Gastrocnemius medialis (tissue), 4 donors: ENCODE measurements at regions not wholly inside any gene's neighbourhood (a gene's known extent, or its start where the extent isn't known, plus 50 kb on each side); places are given as distances from the start of the nearest gene placed in this dataset.

ENCODE experiments used
- ATAC-seq, 2 donors: fragments of 150-250 bp; one replicate each; pipeline ENCODE4 v1.9.1; 2016
- DNase-seq, 2 donors: peaks; one replicate each; pipeline ENCODE4 v3.0.0-alpha.2; 2019
- H3K27ac ChIP-seq, 4 donors: fragments of 200-600 bp; sonication (generic); 1 replicate in 1 of 4; 2 replicates in 3 of 4; pipeline ENCODE4 v1.5.1; 2016 to 2018; ENCODE audit warnings: mild to moderate bottlenecking in 2 of 4, moderate library complexity in 1 of 4
- H3K27me3 ChIP-seq, 3 donors: fragments of 200-600 bp; sonication (generic) in 2 of 3; 1 replicate in 1 of 3; 2 replicates in 2 of 3; pipeline versions ENCODE4 v1.5.1 to v1.6.0; 2016 to 2019; ENCODE audit warnings: mild to moderate bottlenecking in 1 of 3, moderate library complexity in 1 of 3
- H3K36me3 ChIP-seq, 2 donors: fragments of 200-600 bp; sonication (generic) in 1 of 2; one replicate each; pipeline ENCODE4 v1.5.1; 2017 to 2018
- H3K4me1 ChIP-seq, 2 donors: fragments of 200-600 bp; sonication (generic) in 1 of 2; one replicate each; pipeline ENCODE4 v1.5.1; 2016 to 2017; ENCODE audit warnings: mild to moderate bottlenecking in 2 of 2
- H3K4me3 ChIP-seq, 4 donors: fragments of 200-600 bp; sonication (generic) in 3 of 4; 1 replicate in 1 of 4; 2 replicates in 3 of 4; pipeline ENCODE4 v1.5.1; 2016 to 2019; ENCODE audit warnings: mild to moderate bottlenecking in 2 of 4
- H3K9me3 ChIP-seq, 3 donors: fragments of 200-600 bp; sonication (generic) in 2 of 3; 1 replicate in 1 of 3; 2 replicates in 2 of 3; pipeline ENCODE4 v1.5.1; 2016 to 2019
- POLR2A ChIP-seq, 2 donors: fragments of 450-650 bp; IDR thresholded peaks; one replicate each; pipeline ENCODE4 v1.6.1; 2017; ENCODE audit warnings: antibody characterized with exemption in 2 of 2, mild to moderate bottlenecking in 2 of 2, moderate library complexity in 2 of 2
- in situ Hi-C, 4 donors: fragments of 200-750 bp; cut with MboI; loops; one replicate each; pipeline versions ENCODE4 v1.15.0 to v1.8.0; 2017; ENCODE audit warnings: low sequenced_read_pairs in 4 of 4
- intact Hi-C: fragments of 100-400 bp; cut with DNase I; formaldehyde crosslinking; loops from one replicate; pipeline ENCODE4 v1.15.1; 2023; ENCODE audit warnings: low total_unique reads
- TF ChIP-seq, protein P1 (sequence below), 5 experiments: fragments of 450-650 bp in 3 of 5; fragments of 200-600 bp in 2 of 5; sonication (generic) in 2 of 5; IDR thresholded peaks in 4 of 5; conservative IDR thresholded peaks in 1 of 5; 1 replicate in 4 of 5; 2 replicates in 1 of 5; pipeline ENCODE4 v1.5.1; 2016 to 2019; ENCODE audit warnings: antibody characterized with exemption in 5 of 5, mild to moderate bottlenecking in 3 of 5, moderate library complexity in 3 of 5

DNA sequence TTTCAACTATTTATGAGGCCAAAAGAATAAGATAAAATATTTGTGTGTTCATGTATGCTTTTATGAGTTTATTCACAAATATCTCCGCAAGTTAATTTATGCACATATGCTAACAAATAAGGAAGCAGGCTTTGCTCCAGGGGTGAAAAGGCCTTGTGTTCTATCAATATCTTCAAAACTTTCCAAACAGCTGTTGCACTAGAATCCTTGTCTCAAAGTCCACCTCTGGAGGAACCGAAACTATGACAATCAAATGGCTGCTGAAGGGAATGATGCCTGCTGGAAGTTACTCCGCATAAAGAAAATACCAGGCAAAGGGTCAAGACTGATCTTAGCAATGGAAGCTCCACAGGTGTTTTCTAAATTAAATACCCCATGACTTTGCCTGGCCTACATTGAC, 145.0 kb upstream of the GHITM start:
- no peak for DNase-seq
- Histone ChIP-seq H3K27ac (no peak overlapping the region), H3K27me3 (no peaks in the 10 kb centered on the region), H3K9me3 (no peaks in the 10 kb centered on the region), H3K4me1 (no peaks in the 10 kb centered on the region), H3K4me3 (no peak overlapping the region), H3K36me3 (no peaks in the 10 kb centered on the region)
- TF ChIP-seq POLR2A (IDR thresholded peaks at IDR 0.05), result no peak
- TF ChIP-seq, protein P1, sequence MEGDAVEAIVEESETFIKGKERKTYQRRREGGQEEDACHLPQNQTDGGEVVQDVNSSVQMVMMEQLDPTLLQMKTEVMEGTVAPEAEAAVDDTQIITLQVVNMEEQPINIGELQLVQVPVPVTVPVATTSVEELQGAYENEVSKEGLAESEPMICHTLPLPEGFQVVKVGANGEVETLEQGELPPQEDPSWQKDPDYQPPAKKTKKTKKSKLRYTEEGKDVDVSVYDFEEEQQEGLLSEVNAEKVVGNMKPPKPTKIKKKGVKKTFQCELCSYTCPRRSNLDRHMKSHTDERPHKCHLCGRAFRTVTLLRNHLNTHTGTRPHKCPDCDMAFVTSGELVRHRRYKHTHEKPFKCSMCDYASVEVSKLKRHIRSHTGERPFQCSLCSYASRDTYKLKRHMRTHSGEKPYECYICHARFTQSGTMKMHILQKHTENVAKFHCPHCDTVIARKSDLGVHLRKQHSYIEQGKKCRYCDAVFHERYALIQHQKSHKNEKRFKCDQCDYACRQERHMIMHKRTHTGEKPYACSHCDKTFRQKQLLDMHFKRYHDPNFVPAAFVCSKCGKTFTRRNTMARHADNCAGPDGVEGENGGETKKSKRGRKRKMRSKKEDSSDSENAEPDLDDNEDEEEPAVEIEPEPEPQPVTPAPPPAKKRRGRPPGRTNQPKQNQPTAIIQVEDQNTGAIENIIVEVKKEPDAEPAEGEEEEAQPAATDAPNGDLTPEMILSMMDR (IDR thresholded peaks at IDR 0.05 in 4 of 5, conservative IDR thresholded peaks at IDR 0.05 in 1 of 5), result no peak
- intact Hi-C loops (no loop called here), in situ Hi-C loops (no loop called here)
- ATAC-seq, result no peak

DNA sequence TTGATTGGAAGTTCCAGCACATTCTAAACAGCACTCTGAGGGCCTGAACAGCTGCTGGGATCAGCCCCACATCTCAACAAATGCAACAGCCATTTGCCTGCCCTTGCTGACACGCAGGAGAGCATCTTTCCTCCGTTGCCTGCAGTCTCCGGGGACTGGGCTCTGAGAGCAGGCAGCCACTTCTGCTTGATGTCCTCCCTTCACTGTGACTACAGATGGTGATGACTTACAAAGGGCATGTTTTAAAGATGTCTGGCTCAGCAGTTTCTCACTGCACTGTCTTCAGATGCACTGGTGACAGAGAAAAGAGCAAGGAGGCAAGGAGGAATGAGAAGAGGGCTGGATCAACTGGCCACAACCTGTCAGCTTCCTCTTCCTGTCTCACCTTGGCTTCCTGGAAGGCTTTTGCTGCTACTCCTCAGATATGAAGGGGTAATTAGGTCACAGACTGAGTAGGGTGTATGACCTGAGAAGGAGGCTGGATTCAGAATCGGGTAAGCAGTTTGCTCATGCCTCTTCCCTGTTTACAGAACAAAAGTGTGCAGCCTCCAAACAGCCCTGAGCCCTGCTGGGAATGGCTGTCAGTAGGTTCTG, 143.5 kb upstream of the GHITM start:
- Histone ChIP-seq H3K4me3 (no peak overlapping the region), H3K27me3 (no peaks in the 10 kb centered on the region), H3K36me3 (no peaks in the 10 kb centered on the region), H3K27ac (no peak overlapping the region), H3K4me1 (no peaks in the 10 kb centered on the region), H3K9me3 (no peaks in the 10 kb centered on the region)
- intact Hi-C loops (no loop called here), in situ Hi-C loops (no loop called here)
- TF ChIP-seq, protein P1 (IDR thresholded peaks at IDR 0.05 in 4 of 5, conservative IDR thresholded peaks at IDR 0.05 in 1 of 5), result no peak
- TF ChIP-seq POLR2A (IDR thresholded peaks at IDR 0.05), result no peak
- DNase-seq (no peak), ATAC-seq (no peak)

DNA sequence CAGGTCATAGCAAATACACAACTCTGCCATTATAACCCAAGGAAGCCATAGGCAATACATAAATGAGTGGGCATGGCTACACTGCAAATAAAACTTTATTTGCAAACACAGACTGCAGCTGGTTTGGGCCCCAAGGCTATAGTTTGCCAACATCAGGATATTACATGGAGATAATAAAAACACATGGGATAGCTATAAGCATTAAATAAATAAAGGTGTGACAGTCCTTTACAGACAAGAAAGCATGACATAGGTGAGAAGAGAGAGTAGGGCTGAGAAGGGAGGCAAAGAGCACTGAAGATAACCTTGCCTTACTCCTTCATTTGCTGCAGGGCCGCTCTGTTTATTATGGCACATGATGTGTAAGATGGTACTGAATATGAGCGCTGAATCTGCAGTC, 135.1 kb upstream of the GHITM start:
- H3K36me3 ChIP-seq, result no peaks in the 10 kb centered on the region
- H3K9me3 ChIP-seq, result no peaks in the 10 kb centered on the region
- H3K4me1 ChIP-seq, result no peaks in the 10 kb centered on the region
- H3K27me3 ChIP-seq, result no peaks in the 10 kb centered on the region
- no peak overlapping the region for H3K4me3 ChIP-seq
- no peak for ATAC-seq
- TF ChIP-seq, protein P1 (IDR thresholded peaks at IDR 0.05 in 4 of 5, conservative IDR thresholded peaks at IDR 0.05 in 1 of 5), result no peak
- no peak for TF ChIP-seq POLR2A (IDR thresholded peaks at IDR 0.05)
- intact Hi-C loops, result no loop called here
- H3K27ac ChIP-seq, result no peak overlapping the region
- DNase-seq, result no peak
- in situ Hi-C loops, result no loop called here

DNA sequence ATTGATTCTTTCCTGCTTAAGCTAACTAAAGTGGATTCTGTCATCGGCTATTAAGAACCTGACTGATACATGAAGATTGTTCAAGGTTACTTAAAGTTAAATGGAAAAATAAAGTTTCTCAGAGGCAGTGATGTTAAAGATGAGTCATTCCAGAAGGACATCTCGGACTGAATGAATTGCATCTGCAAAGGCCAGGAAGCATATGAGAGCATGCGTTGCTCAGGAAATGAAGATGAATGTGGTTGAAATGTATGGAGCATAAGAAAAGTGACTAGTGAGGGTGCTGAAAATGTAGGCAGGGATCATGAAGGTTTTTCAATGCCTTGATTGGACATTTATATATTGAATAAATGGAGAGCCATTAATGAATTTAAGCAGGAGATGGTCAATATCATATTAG, 133.9 kb upstream of the GHITM start:
- DNase-seq (no peak), ATAC-seq (no peak)
- no peak overlapping the region for H3K4me3 ChIP-seq
- no peak overlapping the region for H3K27ac ChIP-seq
- in situ Hi-C loops, result no loop called here
- H3K4me1 ChIP-seq, result no peaks in the 10 kb centered on the region
- no peaks in the 10 kb centered on the region for H3K36me3 ChIP-seq
- H3K27me3 ChIP-seq, result no peaks in the 10 kb centered on the region
- TF ChIP-seq, protein P1 (IDR thresholded peaks at IDR 0.05 in 4 of 5, conservative IDR thresholded peaks at IDR 0.05 in 1 of 5), result no peak
- no peak for TF ChIP-seq POLR2A (IDR thresholded peaks at IDR 0.05)
- H3K9me3 ChIP-seq, result no peaks in the 10 kb centered on the region
- intact Hi-C loops, result no loop called here

DNA sequence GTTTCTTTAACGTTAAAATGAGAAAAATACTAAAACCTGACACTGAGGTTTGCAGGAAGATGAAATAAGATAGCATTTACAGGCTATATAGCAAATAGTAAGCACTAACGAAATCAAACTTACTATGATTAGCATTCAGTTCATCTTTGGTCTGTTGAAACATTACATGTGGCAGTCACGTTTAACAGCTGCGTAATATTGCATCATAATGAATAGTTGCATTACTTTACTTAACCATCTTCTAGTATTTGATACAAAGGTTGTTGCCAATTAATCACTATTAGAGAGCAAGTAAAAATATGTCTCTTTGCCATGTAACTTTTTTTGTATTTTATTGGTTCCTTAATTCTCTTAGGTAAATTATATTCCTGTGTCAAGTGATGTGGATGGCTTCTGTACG, 131.8 kb upstream of the GHITM start:
- no peak overlapping the region for H3K4me3 ChIP-seq
- no peak for ATAC-seq
- in situ Hi-C loops, result no loop called here
- no peaks in the 10 kb centered on the region for H3K36me3 ChIP-seq
- H3K9me3 ChIP-seq, result no peaks in the 10 kb centered on the region
- H3K4me1 ChIP-seq, result no peaks in the 10 kb centered on the region
- no peak for TF ChIP-seq POLR2A (IDR thresholded peaks at IDR 0.05)
- TF ChIP-seq, protein P1 (IDR thresholded peaks at IDR 0.05 in 4 of 5, conservative IDR thresholded peaks at IDR 0.05 in 1 of 5), result no peak
- intact Hi-C loops, result no loop called here
- no peak for DNase-seq
- H3K27me3 ChIP-seq, result no peaks in the 10 kb centered on the region
- no peak overlapping the region for H3K27ac ChIP-seq
